GM12875 (cell line): ENCODE measurements at regions not wholly inside any gene's neighbourhood (a gene's known extent, or its start where the extent isn't known, plus 50 kb on each side); places are given as distances from the start of the nearest gene placed in this dataset.

Experiments used
- H3K4me3 ChIP-seq: one replicate; pipeline ENCODE4 v1.5.1; 2011; ENCODE audit warnings: low read depth, low read length, control low read depth
- CTCF ChIP-seq: IDR thresholded peaks from 2 replicates; pipeline ENCODE4 v1.5.1; 2011; ENCODE audit warnings: low read depth, mild to moderate bottlenecking, control low read depth, inconsistent platforms, low read length, moderate library complexity, borderline replicate concordance; ENCODE audit not compliant: insufficient read depth

GRCh38 chr1:177476676-177477075, 305.9 kb downstream of the BRINP2 start:
- no peak for TF ChIP-seq CTCF

GRCh38 chr1:177472567-177472966, 301.8 kb downstream of the BRINP2 start:
- no peak overlapping the region for H3K4me3 ChIP-seq
- no peak for TF ChIP-seq CTCF

More at GRCh38 chr1:177476676-177477075, 305.9 kb downstream of the BRINP2 start:
- H3K4me3 ChIP-seq: no peak overlapping the region

- no peak overlapping the region for H3K4me3 ChIP-seq
- TF ChIP-seq CTCF: no peak
Observed at GRCh38 chr1:177471244-177471643, 300.5 kb downstream of the BRINP2 start.

GRCh38 chr1:177469519-177469918, 298.8 kb downstream of the BRINP2 start:
- no peak overlapping the region for H3K4me3 ChIP-seq

GRCh38 chr1:177466286-177466685, 295.5 kb downstream of the BRINP2 start:
- TF ChIP-seq CTCF: no peak
- H3K4me3 ChIP-seq: no peak overlapping the region

More at GRCh38 chr1:177469519-177469918, 298.8 kb downstream of the BRINP2 start:
- no peak for TF ChIP-seq CTCF

GRCh38 chr1:177464686-177465085, 293.9 kb downstream of the BRINP2 start:
- no peak for TF ChIP-seq CTCF
- H3K4me3 ChIP-seq: no peak overlapping the region

- no peak for TF ChIP-seq CTCF
- no peak overlapping the region for H3K4me3 ChIP-seq
Observed at GRCh38 chr1:177451191-177451590, 280.4 kb downstream of the BRINP2 start.
